IMR-90 (cell line): ENCODE measurements at regions not wholly inside any gene's neighbourhood (a gene's known extent, or its start where the extent isn't known, plus 50 kb on each side); places are given as distances from the start of the nearest gene placed in this dataset.

Experiments used
- ATAC-seq: fragments of 200-7000 bp; cut with Tn5 transposase; 2 replicates; pipeline ENCODE4 v1.9.1; 2020; ENCODE audit warnings: low read depth, mild to moderate bottlenecking, moderate library complexity
- BruUV-seq: library from RNA; stranded (reverse); fragments of 400-500 nt; replicated peaks from 2 replicates; lab custom pipeline; 2021; lab: Mats Ljungman, UMichigan
- CTCF ChIA-PET: fragments of 300-600 bp; formaldehyde crosslinking; extraction: SDS; loops from one replicate; lab custom pipeline; 2021; ENCODE audit warnings: antibody characterized with exemption; lab: Yijun Ruan, JAX
- POLR2A ChIA-PET: fragments of 300-600 bp; sonication (Branson Sonifier 250); formaldehyde crosslinking; loops from one replicate; lab custom pipeline; 2022; ENCODE audit warnings: antibody characterized with exemption; ENCODE audit not compliant: unreplicated experiment; lab: Charles Lee
- DNase-seq: peaks from one replicate; pipeline ENCODE4 v3.0.0; 2013
- H2AFZ ChIP-seq: replicated peaks from 2 replicates; pipeline ENCODE3; 2013; ENCODE audit warnings: low read length, mild to moderate bottlenecking; ENCODE audit not compliant: poor library complexity
- H2AK5ac ChIP-seq: 2 replicates; pipeline ENCODE4 v1.6.1; 2013; ENCODE audit warnings: low read depth, low read length, inconsistent platforms
- H2AK9ac ChIP-seq: replicated peaks from 2 replicates; pipeline ENCODE3; 2013; ENCODE audit warnings: mild to moderate bottlenecking, low read depth, low read length, moderate library complexity; ENCODE audit not compliant: poor library complexity
- H2BK120ac ChIP-seq: 2 replicates; pipeline ENCODE4 v1.6.1; 2013; ENCODE audit warnings: low read depth, low read length, inconsistent platforms
- H2BK15ac ChIP-seq: 3 replicates; pipeline ENCODE4 v1.6.1; 2013; ENCODE audit warnings: low read depth, low read length, inconsistent platforms
- H2BK20ac ChIP-seq: 2 replicates; pipeline ENCODE4 v1.6.1; 2013; ENCODE audit warnings: low read depth, mild to moderate bottlenecking, inconsistent platforms, low read length, moderate library complexity
- H2BK5ac ChIP-seq: 2 replicates; pipeline ENCODE4 v1.6.1; 2013; ENCODE audit warnings: mild to moderate bottlenecking, low read depth, low read length, inconsistent platforms; ENCODE audit not compliant: poor library complexity, severe bottlenecking
- H3K14ac ChIP-seq: replicated peaks from 2 replicates; pipeline ENCODE4 v1.6.1; 2013; ENCODE audit warnings: low read depth, low read length, inconsistent platforms
- H3K18ac ChIP-seq: 2 replicates; pipeline ENCODE4 v1.6.1; 2013; ENCODE audit warnings: low read depth, low read length, control low read depth
- H3K23ac ChIP-seq: 2 replicates; pipeline ENCODE4 v1.6.1; 2013; ENCODE audit warnings: low read depth, low read length, inconsistent platforms
- H3K27ac ChIP-seq: 2 replicates; pipeline ENCODE4 v1.5.1; 2013; ENCODE audit warnings: mild to moderate bottlenecking, control low read depth, low read length; ENCODE audit not compliant: insufficient read depth
- H3K27me3 ChIP-seq: 2 replicates; pipeline ENCODE4 v1.6.1; 2013; ENCODE audit warnings: low read length; ENCODE audit not compliant: control insufficient read depth, insufficient read depth
- H3K36me3 ChIP-seq: 2 replicates; pipeline ENCODE4 v1.6.1; 2013; ENCODE audit warnings: low read length, mixed read lengths; ENCODE audit not compliant: control insufficient read depth, insufficient read depth
- H3K4ac ChIP-seq: 2 replicates; pipeline ENCODE4 v1.6.1; 2013; ENCODE audit warnings: low read depth, low read length, inconsistent platforms
- H3K4me1 ChIP-seq: 2 replicates; pipeline ENCODE4 v1.6.1; 2013; ENCODE audit warnings: low read length, mixed read lengths; ENCODE audit not compliant: control insufficient read depth, insufficient read depth
- H3K4me2 ChIP-seq: 2 replicates; pipeline ENCODE4 v1.6.1; 2013; ENCODE audit warnings: low read depth, mild to moderate bottlenecking, control low read depth, low read length, moderate library complexity
- H3K4me3 ChIP-seq: 2 replicates; pipeline ENCODE4 v1.5.1; 2013; ENCODE audit warnings: low read depth, mild to moderate bottlenecking, control low read depth, low read length, moderate library complexity; ENCODE audit not compliant: insufficient read depth
- H3K56ac ChIP-seq: 2 replicates; pipeline ENCODE4 v1.6.1; 2013; ENCODE audit warnings: low read length, inconsistent platforms; ENCODE audit not compliant: insufficient read depth; ENCODE audit errors: extremely low read depth
- H3K79me1 ChIP-seq, 2 experiments: 2 replicates each; pipeline ENCODE4 v1.6.1; 2013; ENCODE audit warnings: low read length in 2 of 2, inconsistent platforms in 1 of 2, low read depth in 1 of 2
- H3K9ac ChIP-seq: 2 replicates; pipeline ENCODE4 v1.6.1; 2013; ENCODE audit warnings: low read depth, low read length, control low read depth
- H3K9me1 ChIP-seq: 2 replicates; pipeline ENCODE4 v1.6.1; 2013; ENCODE audit warnings: low read length, inconsistent platforms; ENCODE audit not compliant: insufficient read depth
- H3K9me3 ChIP-seq: 2 replicates; pipeline ENCODE4 v1.6.1; 2013; ENCODE audit warnings: low read length; ENCODE audit not compliant: control insufficient read depth, insufficient read depth
- H4K20me1 ChIP-seq: 2 replicates; pipeline ENCODE4 v1.6.1; 2013; ENCODE audit warnings: low read length, inconsistent platforms; ENCODE audit not compliant: insufficient read depth
- H4K5ac ChIP-seq: 2 replicates; pipeline ENCODE4 v1.6.1; 2013; ENCODE audit warnings: mild to moderate bottlenecking, low read depth, low read length, control low read depth
- H4K8ac ChIP-seq, 2 experiments: 2 replicates each; pipeline ENCODE4 v1.6.1; 2013; ENCODE audit warnings: low read depth in 2 of 2, low read length in 2 of 2, control low read depth in 1 of 2, inconsistent platforms in 1 of 2
- H4K91ac ChIP-seq: 2 replicates; pipeline ENCODE4 v1.6.1; 2013; ENCODE audit warnings: low read depth, low read length, inconsistent platforms; ENCODE audit not compliant: insufficient read depth
- BHLHE40 ChIP-seq: fragments of 150-350 bp; IDR thresholded peaks from 2 replicates; pipeline ENCODE4 v1.6.1; 2016; ENCODE audit warnings: mild to moderate bottlenecking, low read depth, low read length
- CEBPB ChIP-seq: IDR thresholded peaks from 2 replicates; pipeline ENCODE4 v1.6.1; 2012; ENCODE audit warnings: low read depth, low read length, improper control_type of control experiment
- CHD1 ChIP-seq: IDR thresholded peaks from 2 replicates; pipeline ENCODE4 v1.6.1; 2012; ENCODE audit warnings: low read depth, low read length, improper control_type of control experiment
- CTCF ChIP-seq: conservative IDR thresholded peaks from 2 replicates; pipeline ENCODE4 v1.5.1; 2012; ENCODE audit warnings: mild to moderate bottlenecking, low read depth, low read length, improper control_type of control experiment
- ELK1 ChIP-seq: fragments of 150-350 bp; IDR thresholded peaks from 2 replicates; pipeline ENCODE4 v1.6.1; 2016; ENCODE audit warnings: low read depth, mild to moderate bottlenecking, low read length, moderate library complexity, borderline replicate concordance
- FOS ChIP-seq: fragments of 150-350 bp; IDR thresholded peaks from 2 replicates; pipeline ENCODE4 v1.6.1; 2016; ENCODE audit warnings: low read depth, low read length
- MAFK ChIP-seq: IDR thresholded peaks from 2 replicates; pipeline ENCODE4 v1.6.1; 2012; ENCODE audit warnings: low read depth, low read length, improper control_type of control experiment
- MAZ ChIP-seq: IDR thresholded peaks from 2 replicates; pipeline ENCODE4 v1.6.1; 2012; ENCODE audit warnings: low read depth, mild to moderate bottlenecking, low read length, improper control_type of control experiment, moderate library complexity, borderline replicate concordance
- MXI1 ChIP-seq: IDR thresholded peaks from 2 replicates; pipeline ENCODE4 v1.6.1; 2012; ENCODE audit warnings: low read depth, mild to moderate bottlenecking, low read length, moderate library complexity, borderline replicate concordance
- NFE2L2 ChIP-seq: fragments of 150-350 bp; IDR thresholded peaks from 2 replicates; pipeline ENCODE4 v1.6.1; 2016; ENCODE audit warnings: low read depth, mild to moderate bottlenecking, low read length
- POLR2A ChIP-seq: IDR thresholded peaks from 2 replicates; pipeline ENCODE4 v1.6.1; 2012; ENCODE audit warnings: mild to moderate bottlenecking, low read depth, low read length
- RAD21 ChIP-seq: IDR thresholded peaks from 2 replicates; pipeline ENCODE4 v1.6.1; 2012; ENCODE audit warnings: low read length, improper control_type of control experiment
- RCOR1 ChIP-seq: IDR thresholded peaks from 2 replicates; pipeline ENCODE4 v1.6.1; 2012; ENCODE audit warnings: mild to moderate bottlenecking, low read length, improper control_type of control experiment; ENCODE audit not compliant: insufficient replicate concordance
- RFX5 ChIP-seq: IDR thresholded peaks from 2 replicates; pipeline ENCODE4 v1.8.0; 2012; ENCODE audit warnings: low read depth, mild to moderate bottlenecking, low read length, moderate library complexity
- SMC3 ChIP-seq: fragments of 150-350 bp; IDR thresholded peaks from 2 replicates; pipeline ENCODE4 v1.6.1; 2016; ENCODE audit warnings: low read depth, mild to moderate bottlenecking, antibody characterized with exemption, low read length, moderate library complexity
- USF2 ChIP-seq: fragments of 150-350 bp; IDR thresholded peaks from 2 replicates; pipeline ENCODE4 v1.6.1; 2017; ENCODE audit warnings: mild to moderate bottlenecking, antibody characterized with exemption, low read length, low read depth
- WGBS, 2 experiments: methylation state at CpG; one replicate each; pipeline versions ENCODE4 v1.1.5 to v1.1.7; 2013; ENCODE audit warnings: missing lambda C conversion rate in 2 of 2; ENCODE audit not compliant: insufficient read length in 1 of 2; ENCODE audit errors: extremely low coverage in 2 of 2; 5-methylcytosine and 5-hydroxymethylcytosine counted together
- dilution Hi-C: fragments of 300-500 bp; cut with HindIII; formaldehyde crosslinking; loops from one replicate; pipeline ENCODE4 v1.14.3; 2018; ENCODE audit warnings: low sequenced_read_pairs; ENCODE audit not compliant: unreplicated experiment
- in situ Hi-C: fragments of 300-500 bp; cut with MboI; formaldehyde crosslinking; loops from 3 replicates; pipeline ENCODE4 v1.14.3; 2019; ENCODE audit warnings: low sequenced_read_pairs, inconsistent platforms, mixed read lengths
- intact Hi-C: fragments of 100-400 bp; cut with micrococcal nuclease; formaldehyde crosslinking; loops from 2 replicates; pipeline ENCODE4 v1.10.0; 2022

GRCh38 chr7:130881799-130882141 is 147.8 kb upstream of the KLF14 start:
- no peak overlapping the region for H3K4me2 ChIP-seq
- H3K27ac ChIP-seq: peak overlapping the region; percentile 55; the same call in 1 of the 2 replicates
- H3K79me1 ChIP-seq: peaks cover 21 to 71% of the 10 kb centered on the region in 2 experiments
- no peak overlapping the region for H2AFZ ChIP-seq
- H2AK5ac ChIP-seq: peak overlapping the region; percentile 3; the same call in 1 of the 2 replicates
- TF ChIP-seq NFE2L2 (no peak), MAFK (no peak), CEBPB (no peak), ELK1 (no peak), POLR2A (no peak; the same call in 1 of the 2 replicates), FOS (no peak), SMC3 (no peak), BHLHE40 (no peak), CHD1 (no peak), MAZ (no peak), CTCF (no peak), RAD21 (no peak), MXI1 (no peak), RCOR1 (no peak), USF2 (no peak), RFX5 (no peak)
- H3K27me3 ChIP-seq: no peaks in the 10 kb centered on the region
- ATAC-seq (no peak), DNase-seq (no peak)
- no peak overlapping the region for H4K91ac ChIP-seq
- no peak overlapping the region for H3K4me3 ChIP-seq
- H3K9me1 ChIP-seq: peaks cover 28% of the 10 kb centered on the region
- peak overlapping the region; percentile 25; the same call in 1 of the 2 replicates for H4K5ac ChIP-seq
- H3K9me3 ChIP-seq: no peaks in the 10 kb centered on the region
- H3K56ac ChIP-seq: no peak overlapping the region
- in situ Hi-C loops: no loop called here
- CTCF ChIA-PET: no interaction called here
- H3K4me1 ChIP-seq: peaks cover 41% of the 10 kb centered on the region
- H2BK20ac ChIP-seq: no peak overlapping the region
- H4K20me1 ChIP-seq: peaks cover 92% of the 10 kb centered on the region
- BruUV-seq: no TSS peak
- peaks cover 79% of the 10 kb centered on the region for H3K36me3 ChIP-seq
- dilution Hi-C loops: no loop called here
- H3K4ac ChIP-seq: peak overlapping the region; percentile 30; the same call in 1 of the 2 replicates
- no peak overlapping the region; the same call in 1 of the 2 replicates for H3K9ac ChIP-seq
- intact Hi-C loops: no loop called here
- H2BK120ac ChIP-seq: no peak overlapping the region
- POLR2A ChIA-PET: interaction anchor here (0.7 kb wide), 1 partner anchor 12 kb away, joined by 5 read pairs; no protein-coding TSS in a partner anchor
- peak overlapping the region; percentile 4; the same call in 1 of the 2 replicates for H3K23ac ChIP-seq
- no peak overlapping the region for H2BK15ac ChIP-seq
- no peak overlapping the region for H3K14ac ChIP-seq
- H4K8ac ChIP-seq: peak overlapping the region in 1 of 2 experiments; percentile 20; a peak in 1 of 4 replicates
- WGBS, 2 experiments: 89% methylated on average over 4 of the region's 5 CpGs; no CpG with 5 or more reads in 1 of the 2 experiments
- no peak overlapping the region for H2AK9ac ChIP-seq
- H2BK5ac ChIP-seq: peak overlapping the region; percentile 59
- 0 out of 2 replicates have a peak overlapping the region, but pooled peaks have one; percentile 0 for H3K18ac ChIP-seq
